Naive thymus-derived CD4-positive, alpha-beta T cell (primary cell): ENCODE measurements at regions not wholly inside any gene's neighbourhood (a gene's known extent, or its start where the extent isn't known, plus 50 kb on each side); places are given as distances from the start of the nearest gene placed in this dataset.

ENCODE experiments used
- ATAC-seq: fragments of 150-1000 bp; cut with Tn5 transposase; 2 replicates; pipeline ENCODE4 v1.10.0; 2021; ENCODE audit warnings: mild to moderate bottlenecking, moderate library complexity
- CTCF ChIA-PET: fragments of 350-600 bp; sonication (Branson Sonifier 250); formaldehyde crosslinking; loops from one replicate; lab custom pipeline; 2021; ENCODE audit warnings: antibody characterized with exemption; lab: Charles Lee
- POLR2A ChIA-PET: fragments of 350-600 bp; sonication (Branson Sonifier 250); formaldehyde crosslinking; loops from one replicate; lab custom pipeline; 2021; ENCODE audit warnings: antibody characterized with exemption, inconsistent platforms; lab: Charles Lee
- DNase-seq, 9 donors: peaks; one replicate each; pipeline versions ENCODE4 v3.0.0 to v3.0.0-alpha.2; 2020 to 2022; ENCODE audit warnings: mixed read lengths in 1 of 9
- H3K27ac ChIP-seq: one replicate; pipeline ENCODE4 v1.7.0; 2013; ENCODE audit warnings: mild to moderate bottlenecking, low read depth, low read length, moderate library complexity
- H3K27me3 ChIP-seq, 2 donors: one replicate each; pipeline ENCODE4 v1.7.0; 2013; ENCODE audit warnings: low read length in 2 of 2, mild to moderate bottlenecking in 2 of 2, moderate library complexity in 2 of 2; ENCODE audit not compliant: control insufficient read depth in 2 of 2, insufficient read depth in 2 of 2
- H3K36me3 ChIP-seq, 3 experiments: 1 replicate in 2 of 3; 2 replicates in 1 of 3; pipeline ENCODE4 v1.7.0; 2013; ENCODE audit warnings: low read length in 3 of 3, mild to moderate bottlenecking in 3 of 3, moderate library complexity in 1 of 3; ENCODE audit not compliant: insufficient read depth in 3 of 3, control insufficient read depth in 2 of 3
- H3K4me1 ChIP-seq, 2 donors: one replicate each; pipeline ENCODE4 v1.7.0; 2013; ENCODE audit warnings: low read length in 2 of 2, mild to moderate bottlenecking in 2 of 2, moderate library complexity in 1 of 2; ENCODE audit not compliant: control insufficient read depth in 2 of 2, insufficient read depth in 2 of 2
- H3K4me3 ChIP-seq: 2 replicates; pipeline ENCODE4 v1.7.0; 2013; ENCODE audit warnings: mild to moderate bottlenecking, low read length
- H3K9me3 ChIP-seq, 3 experiments: 1 replicate in 2 of 3; 2 replicates in 1 of 3; pipeline ENCODE4 v1.7.0; 2013; ENCODE audit warnings: low read length in 3 of 3; ENCODE audit not compliant: control insufficient read depth in 2 of 3
- H3K27ac Mint-ChIP-seq, 9 donors: one replicate each; pipeline ENCODE4 v1.8.0; 2020 to 2022; ENCODE audit warnings: mixed read lengths in 9 of 9, mild to moderate bottlenecking in 8 of 9, moderate library complexity in 5 of 9, inconsistent platforms in 2 of 9
- H3K27me3 Mint-ChIP-seq, 5 donors: one replicate each; pipeline ENCODE4 v1.8.0; 2021 to 2022; ENCODE audit warnings: mixed read lengths in 5 of 5, mild to moderate bottlenecking in 1 of 5
- H3K36me3 Mint-ChIP-seq, 5 donors: one replicate each; pipeline ENCODE4 v1.8.0; 2020 to 2022; ENCODE audit warnings: mixed read lengths in 5 of 5, mild to moderate bottlenecking in 3 of 5, inconsistent platforms in 1 of 5
- H3K4me1 Mint-ChIP-seq, 7 donors: one replicate each; pipeline ENCODE4 v1.8.0; 2020 to 2022; ENCODE audit warnings: mixed read lengths in 7 of 7, mild to moderate bottlenecking in 3 of 7, inconsistent platforms in 1 of 7
- H3K4me3 Mint-ChIP-seq, 10 donors: one replicate each; pipeline ENCODE4 v1.8.0; 2020 to 2022; ENCODE audit warnings: mild to moderate bottlenecking in 10 of 10, mixed read lengths in 10 of 10, moderate library complexity in 6 of 10, inconsistent platforms in 2 of 10
- H3K9me3 Mint-ChIP-seq, 11 donors: one replicate each; pipeline ENCODE4 v1.8.0; 2020 to 2022; ENCODE audit warnings: mixed read lengths in 11 of 11, mild to moderate bottlenecking in 4 of 11, inconsistent platforms in 1 of 11, moderate library complexity in 1 of 11
- intact Hi-C, 2 donors: fragments of 100-400 bp; cut with micrococcal nuclease; formaldehyde crosslinking; loops; one replicate each; pipeline ENCODE4 v1.15.1; 2023

GRCh38 chr4:175271010-175271630, 353.0 kb downstream of the ADAM29 start:
- Histone ChIP-seq H3K36me3 (no peaks in the 10 kb centered on the region), H3K9me3 (no peaks in the 10 kb centered on the region), H3K4me3 (no peak overlapping the region), H3K27ac (no peak overlapping the region), H3K4me1 (no peaks in the 10 kb centered on the region), H3K27me3 (no peaks in the 10 kb centered on the region)
- Mint-ChIP-seq H3K27me3 (no peaks in the 10 kb centered on the region), H3K4me3 (no peak overlapping the region), H3K9me3 (peaks cover 0 to 5% (median 0%) of the 10 kb centered on the region in 11 donors), H3K36me3 (no peaks in the 10 kb centered on the region), H3K4me1 (no peaks in the 10 kb centered on the region), H3K27ac (no peak overlapping the region)
- DNase-seq = no peak
- ATAC-seq = no peak
- ChIA-PET POLR2A (no interaction called here), CTCF (no interaction called here)
- intact Hi-C loops = no loop called here

GRCh38 chr4:175273995-175274753, 356.0 kb downstream of the ADAM29 start:
- Histone ChIP-seq H3K4me1 (no peaks in the 10 kb centered on the region), H3K36me3 (no peaks in the 10 kb centered on the region), H3K9me3 (no peaks in the 10 kb centered on the region), H3K27me3 (no peaks in the 10 kb centered on the region), H3K4me3 (no peak overlapping the region), H3K27ac (no peak overlapping the region)
- Mint-ChIP-seq H3K36me3 (no peaks in the 10 kb centered on the region), H3K27me3 (no peaks in the 10 kb centered on the region), H3K9me3 (peaks cover 0 to 5% (median 0%) of the 10 kb centered on the region in 11 donors), H3K4me3 (no peak overlapping the region), H3K4me1 (no peaks in the 10 kb centered on the region), H3K27ac (no peak overlapping the region)
- CTCF ChIA-PET = no interaction called here
- no peak for DNase-seq
- no peak for ATAC-seq
- intact Hi-C loops = no loop called here
- POLR2A ChIA-PET = no interaction called here

- H3K27ac Mint-ChIP-seq = no peak overlapping the region
- DNase-seq (no peak), ATAC-seq (no peak)
- Histone ChIP-seq H3K36me3 (no peaks in the 10 kb centered on the region), H3K9me3 (no peaks in the 10 kb centered on the region), H3K4me1 (no peaks in the 10 kb centered on the region), H3K27ac (no peak overlapping the region), H3K4me3 (no peak overlapping the region), H3K27me3 (no peaks in the 10 kb centered on the region)
- H3K4me3 Mint-ChIP-seq = no peak overlapping the region
- H3K27me3 Mint-ChIP-seq = no peaks in the 10 kb centered on the region
- intact Hi-C loops = no loop called here
- no peaks in the 10 kb centered on the region for H3K36me3 Mint-ChIP-seq
- POLR2A ChIA-PET = no interaction called here
- no peaks in the 10 kb centered on the region for H3K4me1 Mint-ChIP-seq
- peaks cover 0 to 7% (median 0%) of the 10 kb centered on the region in 11 donors for H3K9me3 Mint-ChIP-seq
- CTCF ChIA-PET = no interaction called here
These were observed 359.7 kb downstream of the ADAM29 start for GRCh38 chr4:175277816-175278215.

- no peak overlapping the region for H3K4me3 ChIP-seq
- intact Hi-C loops = no loop called here
- no peaks in the 10 kb centered on the region for H3K36me3 ChIP-seq
- ATAC-seq (no peak), DNase-seq (no peak)
- CTCF ChIA-PET = no interaction called here
- Mint-ChIP-seq H3K4me1 (no peaks in the 10 kb centered on the region), H3K36me3 (no peaks in the 10 kb centered on the region), H3K4me3 (no peak overlapping the region), H3K9me3 (peaks cover 0 to 19% (median 2%) of the 10 kb centered on the region in 11 donors), H3K27ac (no peak overlapping the region), H3K27me3 (no peaks in the 10 kb centered on the region)
- POLR2A ChIA-PET = no interaction called here
- H3K9me3 ChIP-seq = no peaks in the 10 kb centered on the region
- no peaks in the 10 kb centered on the region for H3K27me3 ChIP-seq
- H3K4me1 ChIP-seq = no peaks in the 10 kb centered on the region
- H3K27ac ChIP-seq = no peak overlapping the region
These were observed 362.0 kb downstream of the ADAM29 start for GRCh38 chr4:175280153-175280552.

GRCh38 chr4:175281894-175282293, 363.7 kb downstream of the ADAM29 start:
- H3K4me3 Mint-ChIP-seq = no peak overlapping the region
- Histone ChIP-seq H3K27me3 (no peaks in the 10 kb centered on the region), H3K36me3 (no peaks in the 10 kb centered on the region), H3K4me3 (no peak overlapping the region), H3K9me3 (no peaks in the 10 kb centered on the region), H3K27ac (no peak overlapping the region), H3K4me1 (no peaks in the 10 kb centered on the region)
- ATAC-seq (no peak), DNase-seq (no peak)
- POLR2A ChIA-PET = no interaction called here
- no peaks in the 10 kb centered on the region for H3K27me3 Mint-ChIP-seq
- H3K9me3 Mint-ChIP-seq = peaks cover 0 to 30% (median 3%) of the 10 kb centered on the region in 11 donors
- H3K36me3 Mint-ChIP-seq = no peaks in the 10 kb centered on the region
- no peaks in the 10 kb centered on the region for H3K4me1 Mint-ChIP-seq
- H3K27ac Mint-ChIP-seq = no peak overlapping the region
- CTCF ChIA-PET = no interaction called here
- intact Hi-C loops = no loop called here

- Histone ChIP-seq H3K4me1 (no peaks in the 10 kb centered on the region), H3K27ac (no peak overlapping the region), H3K9me3 (no peaks in the 10 kb centered on the region), H3K27me3 (no peaks in the 10 kb centered on the region), H3K36me3 (no peaks in the 10 kb centered on the region), H3K4me3 (no peak overlapping the region)
- intact Hi-C loops = no loop called here
- DNase-seq (no peak), ATAC-seq (no peak)
- Mint-ChIP-seq H3K27me3 (no peaks in the 10 kb centered on the region), H3K36me3 (no peaks in the 10 kb centered on the region), H3K4me1 (no peaks in the 10 kb centered on the region), H3K27ac (no peak overlapping the region), H3K4me3 (no peak overlapping the region), H3K9me3 (peaks cover 0 to 35% (median 6%) of the 10 kb centered on the region in 11 donors)
- ChIA-PET CTCF (no interaction called here), POLR2A (no interaction called here)
These were observed 364.2 kb downstream of the ADAM29 start for GRCh38 chr4:175282407-175282806.

- no peaks in the 10 kb centered on the region for H3K27me3 ChIP-seq
- Mint-ChIP-seq H3K4me1 (no peaks in the 10 kb centered on the region), H3K27me3 (no peaks in the 10 kb centered on the region), H3K9me3 (peaks cover 0 to 36% (median 7%) of the 10 kb centered on the region in 11 donors), H3K36me3 (no peaks in the 10 kb centered on the region), H3K4me3 (no peak overlapping the region), H3K27ac (no peak overlapping the region)
- no peaks in the 10 kb centered on the region for H3K36me3 ChIP-seq
- no peaks in the 10 kb centered on the region for H3K4me1 ChIP-seq
- H3K9me3 ChIP-seq = peaks cover 0 to 3% (median 0%) of the 10 kb centered on the region in 3 experiments
- ChIA-PET POLR2A (no interaction called here), CTCF (no interaction called here)
- DNase-seq (no peak), ATAC-seq (no peak)
- intact Hi-C loops = no loop called here
- H3K4me3 ChIP-seq = no peak overlapping the region
- no peak overlapping the region for H3K27ac ChIP-seq
These were observed 372.2 kb downstream of the ADAM29 start for GRCh38 chr4:175290401-175290800.
